ENCODE measurements at regions not wholly inside any gene's neighbourhood (a gene's known extent, or its start where the extent isn't known, plus 50 kb on each side); places are given as distances from the start of the nearest gene placed in this dataset.
A peak's percentile ranks its signal among the peaks of the same experiment; 100 is the strongest.

- Histone ChIP-seq H3K9me3 (no peaks in the 10 kb centered on the region), H3K36me3 (no peaks in the 10 kb centered on the region), H3K4me1 (peaks cover 0 to 4% (median 0%) of the 10 kb centered on the region in 4 donors), H3K4me3 (no peak overlapping the region), H3K27me3 (no peaks in the 10 kb centered on the region), H3K27ac (replicated peaks in 1 of 4) (no peak overlapping the region)
- DNase-seq (ENCODE audit: extremely low spot score) = no peak
- intact Hi-C loops (cut with DNase I) = no loop called here
- no peak for TF ChIP-seq POLR2A (IDR thresholded peaks at IDR 0.05; ENCODE audit: low read depth)
- peak in 2 of 3 experiments; percentile 6 to 32 for TF ChIP-seq CTCF (IDR thresholded peaks at IDR 0.05)
- WGBS = 94% methylated on average over 7 of the region's 7 CpGs
These were observed 481.1 kb upstream of the ZNF608 start for GRCh38 chr5:125227333-125228095.

- Histone ChIP-seq H3K27me3 (no peaks in the 10 kb centered on the region), H3K9me3 (no peaks in the 10 kb centered on the region), H3K4me3 (no peak overlapping the region), H3K4me1 (peaks cover 0 to 4% (median 1%) of the 10 kb centered on the region in 4 donors), H3K27ac (replicated peaks in 1 of 4) (no peak overlapping the region), H3K36me3 (no peaks in the 10 kb centered on the region)
- 63% methylated on average over 4 of the region's 4 CpGs for WGBS
- intact Hi-C loops (cut with DNase I) = no loop called here
- TF ChIP-seq CTCF (IDR thresholded peaks at IDR 0.05) (no peak), EP300 (IDR thresholded peaks at IDR 0.05) (no peak), POLR2AphosphoS5 (IDR thresholded peaks at IDR 0.05) (no peak), POLR2A (IDR thresholded peaks at IDR 0.05; ENCODE audit: low read depth) (no peak)
- no peak for DNase-seq (ENCODE audit: extremely low spot score)
These were observed 482.1 kb upstream of the ZNF608 start for GRCh38 chr5:125228363-125229070.

- TF ChIP-seq EP300 (IDR thresholded peaks at IDR 0.05) (no peak), POLR2A (IDR thresholded peaks at IDR 0.05; ENCODE audit: low read depth) (no peak), POLR2AphosphoS5 (IDR thresholded peaks at IDR 0.05) (no peak), CTCF (IDR thresholded peaks at IDR 0.05) (no peak)
- Histone ChIP-seq H3K9me3 (no peaks in the 10 kb centered on the region), H3K4me3 (no peak overlapping the region), H3K27me3 (no peaks in the 10 kb centered on the region), H3K36me3 (no peaks in the 10 kb centered on the region), H3K27ac (replicated peaks in 1 of 4) (no peak overlapping the region), H3K4me1 (peaks cover 0 to 8% (median 2%) of the 10 kb centered on the region in 4 donors)
- WGBS = 90% methylated on average over 4 of the region's 4 CpGs
- intact Hi-C loops (cut with DNase I) = no loop called here
- no peak for DNase-seq (ENCODE audit: extremely low spot score)
These were observed 483.1 kb upstream of the ZNF608 start for GRCh38 chr5:125229556-125229955.

GRCh38 chr5:125232779-125233230 lies 486.4 kb upstream of the ZNF608 start:
- no peak overlapping the region for H3K27ac ChIP-seq (replicated peaks in 1 of 4)
- DNase-seq (ENCODE audit: extremely low spot score) = no peak

More at GRCh38 chr5:125232779-125233230, 486.4 kb upstream of the ZNF608 start:
- intact Hi-C loops (cut with DNase I) = no loop called here
- Histone ChIP-seq H3K9me3 (no peaks in the 10 kb centered on the region), H3K4me3 (no peak overlapping the region), H3K4me1 (peaks cover 6 to 16% (median 10%) of the 10 kb centered on the region in 4 donors), H3K27me3 (no peaks in the 10 kb centered on the region), H3K36me3 (no peaks in the 10 kb centered on the region)
- TF ChIP-seq POLR2AphosphoS5 (IDR thresholded peaks at IDR 0.05) (no peak), POLR2A (IDR thresholded peaks at IDR 0.05; ENCODE audit: low read depth) (no peak), EP300 (IDR thresholded peaks at IDR 0.05) (no peak), CTCF (IDR thresholded peaks at IDR 0.05) (no peak)
- WGBS = 68% methylated on average over 3 of the region's 3 CpGs

Data from esophagus muscularis mucosa (tissue), 4 donors.